ENCODE measurements at regions not wholly inside any gene's neighbourhood (a gene's known extent, or its start where the extent isn't known, plus 50 kb on each side); places are given as distances from the start of the nearest gene placed in this dataset.
"Not testable (repeated sequence)": the region's sequence is repeated elsewhere in the genome, so short reads cannot be mapped to it uniquely, and the experiment has no call there.

GRCh38 chr10:64810046-64810445 lies 1288.8 kb downstream of the REEP3 start:
- H3K4me1 ChIP-seq (replicated peaks in 1 of 2); H3K4me3 ChIP-seq; H3K27ac ChIP-seq; in situ Hi-C loops (cut with MboI; ENCODE audit: low pct_unique_long_range_greater_than_20kb in 2 of 9, low sequenced_read_pairs in 9 of 9, unreplicated experiment in 9 of 9): not testable (repeated sequence)
- ATAC-seq (replicated peaks in 6 of 8), result peak in 4 of 8 experiments; percentile 25 to 47 (median 35)
- 0 to 66% (median 36%) methylated on average over 1 to 4 of the region's 4 CpGs; no CpG with 5 or more reads in 5 of the 10 experiments for WGBS, 10 experiments

- in situ Hi-C loops (cut with MboI; ENCODE audit: low pct_unique_long_range_greater_than_20kb in 2 of 9, low sequenced_read_pairs in 9 of 9, unreplicated experiment in 9 of 9), result no loop called here
- Histone ChIP-seq H3K4me1 (replicated peaks in 1 of 2) (no peaks in the 10 kb centered on the region), H3K4me3 (no peak overlapping the region), H3K27ac (no peak overlapping the region)
- 0 to 100% (median 44%) methylated on average over 1 to 2 of the region's 2 CpGs; no CpG with 5 or more reads in 2 of the 10 experiments for WGBS, 10 experiments
- no peak for ATAC-seq (replicated peaks in 6 of 8)
These were observed 1292.2 kb downstream of the REEP3 start for GRCh38 chr10:64813391-64813790.

- Histone ChIP-seq H3K4me1 (replicated peaks in 1 of 2) (no peaks in the 10 kb centered on the region), H3K4me3 (no peak overlapping the region), H3K27ac (no peak overlapping the region)
- ATAC-seq (replicated peaks in 6 of 8), result no peak
- in situ Hi-C loops (cut with MboI; ENCODE audit: low pct_unique_long_range_greater_than_20kb in 2 of 9, low sequenced_read_pairs in 9 of 9, unreplicated experiment in 9 of 9), result no loop called here
- WGBS, 10 experiments, result 0 to 93% (median 33%) methylated on average over 1 to 2 of the region's 2 CpGs; no CpG with 5 or more reads in 2 of the 10 experiments
These were observed 1293.0 kb downstream of the REEP3 start for GRCh38 chr10:64814201-64814600.

GRCh38 chr10:64829888-64830412 lies 1308.7 kb downstream of the REEP3 start:
- Histone ChIP-seq H3K4me3 (no peak overlapping the region), H3K27ac (no peak overlapping the region), H3K4me1 (replicated peaks in 1 of 2) (peaks cover 0 to 22% of the 10 kb centered on the region in 2 donors)
- peak in 5 of 8 experiments; percentile 30 to 75 (median 57) for ATAC-seq (replicated peaks in 6 of 8)
- 20 to 100% (median 73%) methylated on average over 1 to 3 of the region's 3 CpGs; no CpG with 5 or more reads in 1 of the 10 experiments for WGBS, 10 experiments
- in situ Hi-C loops (cut with MboI; ENCODE audit: low pct_unique_long_range_greater_than_20kb in 2 of 9, low sequenced_read_pairs in 9 of 9, unreplicated experiment in 9 of 9), result no loop called here

- Histone ChIP-seq H3K4me3 (no peak overlapping the region), H3K4me1 (replicated peaks in 1 of 2) (peaks cover 0 to 22% of the 10 kb centered on the region in 2 donors), H3K27ac (no peak overlapping the region)
- in situ Hi-C loops (cut with MboI; ENCODE audit: low pct_unique_long_range_greater_than_20kb in 2 of 9, low sequenced_read_pairs in 9 of 9, unreplicated experiment in 9 of 9), result no loop called here
- WGBS, 10 experiments, result 0 to 47% (median 15%) methylated on average over 2 of the region's 2 CpGs; no CpG with 5 or more reads in 1 of the 10 experiments
- peak in 5 of 8 experiments; percentile 76 to 92 (median 87) for ATAC-seq (replicated peaks in 6 of 8)
These were observed 1309.7 kb downstream of the REEP3 start for GRCh38 chr10:64830869-64831268.

GRCh38 chr10:64840341-64840740 lies 1319.1 kb downstream of the REEP3 start:
- 20 to 95% (median 67%) methylated on average over 1 to 6 of the region's 12 CpGs; no CpG with 5 or more reads in 5 of the 10 experiments for WGBS, 10 experiments
- no peak for ATAC-seq (replicated peaks in 6 of 8)
- in situ Hi-C loops (cut with MboI; ENCODE audit: low pct_unique_long_range_greater_than_20kb in 2 of 9, low sequenced_read_pairs in 9 of 9, unreplicated experiment in 9 of 9), result no loop called here

GRCh38 chr10:64846700-64847099 lies 1325.5 kb downstream of the REEP3 start:
- Histone ChIP-seq H3K27ac (no peak overlapping the region), H3K4me3 (no peak overlapping the region), H3K4me1 (replicated peaks in 1 of 2) (no peaks in the 10 kb centered on the region)
- WGBS, 10 experiments, result 0 to 100% (median 95%) methylated on average over 1 to 2 of the region's 2 CpGs
- in situ Hi-C loops (cut with MboI; ENCODE audit: low pct_unique_long_range_greater_than_20kb in 2 of 9, low sequenced_read_pairs in 9 of 9, unreplicated experiment in 9 of 9), result no loop called here
- ATAC-seq (replicated peaks in 6 of 8), result peak in 2 of 8 experiments; percentile 34 to 46

More at GRCh38 chr10:64840341-64840740, 1319.1 kb downstream of the REEP3 start:
- no peaks in the 10 kb centered on the region for H3K4me1 ChIP-seq (replicated peaks in 1 of 2)
- H3K4me3 ChIP-seq, result no peak overlapping the region
- H3K27ac ChIP-seq, result no peak overlapping the region

GRCh38 chr10:64855941-64856340 lies 1334.7 kb downstream of the REEP3 start:
- Histone ChIP-seq H3K27ac (no peak overlapping the region), H3K4me1 (replicated peaks in 1 of 2) (peaks cover 0 to 10% of the 10 kb centered on the region in 2 donors), H3K4me3 (no peak overlapping the region)
- in situ Hi-C loops (cut with MboI; ENCODE audit: low pct_unique_long_range_greater_than_20kb in 2 of 9, low sequenced_read_pairs in 9 of 9, unreplicated experiment in 9 of 9), result no loop called here
- peak in 5 of 8 experiments; percentile 48 to 65 (median 59) for ATAC-seq (replicated peaks in 6 of 8)
- 0 to 66% (median 17%) methylated on average over 1 to 2 of the region's 2 CpGs; no CpG with 5 or more reads in 1 of the 10 experiments for WGBS, 10 experiments

GRCh38 chr10:64859911-64860310 lies 1338.7 kb downstream of the REEP3 start:
- ATAC-seq (replicated peaks in 6 of 8), result no peak
- WGBS, 10 experiments, result 0 to 86% (median 17%) methylated on average over 1 to 2 of the region's 2 CpGs; no CpG with 5 or more reads in 3 of the 10 experiments
- in situ Hi-C loops (cut with MboI; ENCODE audit: low pct_unique_long_range_greater_than_20kb in 2 of 9, low sequenced_read_pairs in 9 of 9, unreplicated experiment in 9 of 9), result no loop called here
- Histone ChIP-seq H3K4me1 (replicated peaks in 1 of 2) (peaks cover 0 to 10% of the 10 kb centered on the region in 2 donors), H3K4me3 (no peak overlapping the region), H3K27ac (no peak overlapping the region)

GRCh38 chr10:64863836-64864235 lies 1342.6 kb downstream of the REEP3 start:
- Histone ChIP-seq H3K4me3 (no peak overlapping the region), H3K4me1 (replicated peaks in 1 of 2) (no peaks in the 10 kb centered on the region), H3K27ac (no peak overlapping the region)
- 0 to 100% (median 17%) methylated on average over 1 of the region's 1 CpG; no CpG with 5 or more reads in 3 of the 10 experiments for WGBS, 10 experiments
- no peak for ATAC-seq (replicated peaks in 6 of 8)
- in situ Hi-C loops (cut with MboI; ENCODE audit: low pct_unique_long_range_greater_than_20kb in 2 of 9, low sequenced_read_pairs in 9 of 9, unreplicated experiment in 9 of 9), result no loop called here

- no peak overlapping the region for H3K4me3 ChIP-seq
- H3K4me1 ChIP-seq (replicated peaks in 1 of 2), result no peaks in the 10 kb centered on the region
- no peak for ATAC-seq (replicated peaks in 6 of 8)
- 0 to 83% (median 21%) methylated on average over 1 to 4 of the region's 4 CpGs; no CpG with 5 or more reads in 2 of the 10 experiments for WGBS, 10 experiments
- no peak overlapping the region for H3K27ac ChIP-seq
- in situ Hi-C loops (cut with MboI; ENCODE audit: low pct_unique_long_range_greater_than_20kb in 2 of 9, low sequenced_read_pairs in 9 of 9, unreplicated experiment in 9 of 9), result no loop called here
These were observed 1346.3 kb downstream of the REEP3 start for GRCh38 chr10:64867501-64867962.

- no peaks in the 10 kb centered on the region for H3K4me1 ChIP-seq (replicated peaks in 1 of 2)
- 7 to 87% (median 68%) methylated on average over 2 to 3 of the region's 3 CpGs for WGBS, 10 experiments
- H3K27ac ChIP-seq, result no peak overlapping the region
- no peak for ATAC-seq (replicated peaks in 6 of 8)
- in situ Hi-C loops (cut with MboI; ENCODE audit: low pct_unique_long_range_greater_than_20kb in 2 of 9, low sequenced_read_pairs in 9 of 9, unreplicated experiment in 9 of 9), result no loop called here
- H3K4me3 ChIP-seq, result no peak overlapping the region
These were observed 1351.9 kb downstream of the REEP3 start for GRCh38 chr10:64873088-64873487.

GRCh38 chr10:64873959-64874358 lies 1352.8 kb downstream of the REEP3 start:
- in situ Hi-C loops (cut with MboI; ENCODE audit: low pct_unique_long_range_greater_than_20kb in 2 of 9, low sequenced_read_pairs in 9 of 9, unreplicated experiment in 9 of 9), result no loop called here
- H3K4me1 ChIP-seq (replicated peaks in 1 of 2), result no peaks in the 10 kb centered on the region
- H3K4me3 ChIP-seq, result no peak overlapping the region
- WGBS, 10 experiments, result 0 to 93% (median 79%) methylated on average over 1 to 2 of the region's 2 CpGs; no CpG with 5 or more reads in 5 of the 10 experiments
- no peak for ATAC-seq (replicated peaks in 6 of 8)
- H3K27ac ChIP-seq, result no peak overlapping the region

- H3K27ac ChIP-seq, result no peak overlapping the region
- no peak for ATAC-seq (replicated peaks in 6 of 8)
- WGBS, 10 experiments, result 0 to 100% (median 72%) methylated on average over 2 to 3 of the region's 3 CpGs; no CpG with 5 or more reads in 2 of the 10 experiments
- no peaks in the 10 kb centered on the region for H3K4me1 ChIP-seq (replicated peaks in 1 of 2)
- in situ Hi-C loops (cut with MboI; ENCODE audit: low pct_unique_long_range_greater_than_20kb in 2 of 9, low sequenced_read_pairs in 9 of 9, unreplicated experiment in 9 of 9), result no loop called here
- no peak overlapping the region for H3K4me3 ChIP-seq
These were observed 1359.3 kb downstream of the REEP3 start for GRCh38 chr10:64880546-64880945.

Measured in motor neuron (in vitro differentiated cells).